Putamen (tissue), 1 donor: ENCODE measurements at regions not wholly inside any gene's neighbourhood (a gene's known extent, or its start where the extent isn't known, plus 50 kb on each side); places are given as distances from the start of the nearest gene placed in this dataset.
"Not testable (repeated sequence)": the region's sequence is repeated elsewhere in the genome, so short reads cannot be mapped to it uniquely, and the experiment has no call there.

Experiments used
- DNase-seq: peaks from one replicate; pipeline ENCODE4 v3.0.0-alpha.2; 2016; ENCODE audit warnings: low spot score

- DNase-seq, result no peak
Observed at GRCh38 chr20:51305316-51306052, 237.0 kb downstream of the NFATC2 start.

- no peak for DNase-seq
Observed at GRCh38 chr20:51303731-51304670, 238.5 kb downstream of the NFATC2 start.

- no peak for DNase-seq
Observed at GRCh38 chr20:51301026-51301425, 241.5 kb downstream of the NFATC2 start.

GRCh38 chr20:51300104-51300503, 242.4 kb downstream of the NFATC2 start:
- DNase-seq, result no peak

- DNase-seq, result no peak
Observed at GRCh38 chr20:51299413-51299812, 243.1 kb downstream of the NFATC2 start.

GRCh38 chr20:51298141-51298749, 244.3 kb downstream of the NFATC2 start:
- DNase-seq, result no peak

GRCh38 chr20:51287628-51288413, 254.7 kb downstream of the NFATC2 start:
- DNase-seq, result no peak

- DNase-seq, result no peak
Observed at GRCh38 chr20:51286758-51287157, 255.8 kb downstream of the NFATC2 start.

- DNase-seq, result no peak
Observed at GRCh38 chr20:51285684-51286083, 256.8 kb downstream of the NFATC2 start.

GRCh38 chr20:51284871-51285270, 257.6 kb downstream of the NFATC2 start:
- DNase-seq, result peak; percentile 56

- DNase-seq, result no peak
Observed at GRCh38 chr20:51284176-51284575, 258.3 kb downstream of the NFATC2 start.

- no peak for DNase-seq
Observed at GRCh38 chr20:51281521-51281920, 258.6 kb upstream of the KCNG1 start.

GRCh38 chr20:51280047-51280446, 257.1 kb upstream of the KCNG1 start:
- no peak for DNase-seq

- DNase-seq, result no peak
Observed at GRCh38 chr20:51277961-51278360, 255.1 kb upstream of the KCNG1 start.

GRCh38 chr20:51276296-51276695, 253.4 kb upstream of the KCNG1 start:
- DNase-seq, result no peak

- DNase-seq, result peak; percentile 59
Observed at GRCh38 chr20:51275826-51276225, 252.9 kb upstream of the KCNG1 start.

- DNase-seq, result no peak
Observed at GRCh38 chr20:51275181-51275580, 252.3 kb upstream of the KCNG1 start.

GRCh38 chr20:51272401-51272800, 249.5 kb upstream of the KCNG1 start:
- no peak for DNase-seq

- DNase-seq, result no peak
Observed at GRCh38 chr20:51271931-51272330, 249.0 kb upstream of the KCNG1 start.

- DNase-seq, result not testable (repeated sequence)
Observed at GRCh38 chr20:51271289-51271688, 248.4 kb upstream of the KCNG1 start.

GRCh38 chr20:51269671-51270070, 246.8 kb upstream of the KCNG1 start:
- no peak for DNase-seq

GRCh38 chr20:51267679-51268078, 244.8 kb upstream of the KCNG1 start:
- no peak for DNase-seq
